ENCODE measurements at regions not wholly inside any gene's neighbourhood (a gene's known extent, or its start where the extent isn't known, plus 50 kb on each side); places are given as distances from the start of the nearest gene placed in this dataset.

DNA sequence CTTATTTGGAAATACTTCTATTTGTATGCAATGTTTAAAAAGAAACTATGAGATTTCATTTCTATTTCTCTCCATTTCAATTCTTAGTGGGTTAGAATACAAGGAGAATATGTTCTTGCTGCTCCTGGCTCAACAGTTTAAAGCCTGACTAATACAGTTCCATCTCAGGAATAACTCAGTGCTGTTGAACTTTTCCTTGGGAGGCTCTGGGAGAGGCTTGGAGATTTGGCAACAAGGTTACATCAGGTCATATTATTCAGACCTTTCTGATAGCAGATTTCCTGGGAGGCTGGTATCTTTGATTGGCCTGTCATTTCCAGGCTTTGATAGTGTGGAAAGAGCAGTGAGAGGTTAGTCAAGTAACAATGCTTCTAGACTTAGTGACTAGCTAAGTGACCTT is 481.7 kb upstream of the KLF4 start:
- Mint-ChIP-seq H3K27ac (no peak overlapping the region), H3K4me3 (no peak overlapping the region), H3K4me1 (peaks cover 41% of the 10 kb centered on the region), H3K36me3 (ENCODE audit: low read depth) (no peaks in the 10 kb centered on the region), H3K9me3 (no peaks in the 10 kb centered on the region), H3K27me3 (ENCODE audit: low read depth, poor library complexity) (no peaks in the 10 kb centered on the region)
- TF ChIP-seq, protein P1, sequence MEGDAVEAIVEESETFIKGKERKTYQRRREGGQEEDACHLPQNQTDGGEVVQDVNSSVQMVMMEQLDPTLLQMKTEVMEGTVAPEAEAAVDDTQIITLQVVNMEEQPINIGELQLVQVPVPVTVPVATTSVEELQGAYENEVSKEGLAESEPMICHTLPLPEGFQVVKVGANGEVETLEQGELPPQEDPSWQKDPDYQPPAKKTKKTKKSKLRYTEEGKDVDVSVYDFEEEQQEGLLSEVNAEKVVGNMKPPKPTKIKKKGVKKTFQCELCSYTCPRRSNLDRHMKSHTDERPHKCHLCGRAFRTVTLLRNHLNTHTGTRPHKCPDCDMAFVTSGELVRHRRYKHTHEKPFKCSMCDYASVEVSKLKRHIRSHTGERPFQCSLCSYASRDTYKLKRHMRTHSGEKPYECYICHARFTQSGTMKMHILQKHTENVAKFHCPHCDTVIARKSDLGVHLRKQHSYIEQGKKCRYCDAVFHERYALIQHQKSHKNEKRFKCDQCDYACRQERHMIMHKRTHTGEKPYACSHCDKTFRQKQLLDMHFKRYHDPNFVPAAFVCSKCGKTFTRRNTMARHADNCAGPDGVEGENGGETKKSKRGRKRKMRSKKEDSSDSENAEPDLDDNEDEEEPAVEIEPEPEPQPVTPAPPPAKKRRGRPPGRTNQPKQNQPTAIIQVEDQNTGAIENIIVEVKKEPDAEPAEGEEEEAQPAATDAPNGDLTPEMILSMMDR (IDR thresholded peaks at IDR 0.05): no peak
- DNase-seq: no peak

DNA sequence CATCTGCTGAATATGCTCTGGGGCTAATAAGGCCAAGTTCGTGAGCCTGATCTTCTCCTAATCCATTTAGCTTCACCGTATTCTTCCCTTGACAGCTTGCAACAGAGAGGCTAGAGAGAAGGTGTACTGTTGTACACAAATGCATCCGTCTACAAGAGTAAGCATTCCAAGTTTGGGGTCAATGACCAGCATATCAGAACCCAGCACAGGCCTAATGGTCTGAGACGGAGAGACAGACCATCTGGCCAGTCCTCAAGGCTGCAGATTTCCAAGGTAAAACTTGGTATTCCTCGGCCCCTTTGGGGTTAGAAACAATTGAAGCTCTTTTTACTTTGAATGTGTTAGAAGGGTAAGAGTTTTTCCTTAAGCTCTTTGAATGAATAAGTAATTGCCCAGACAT is 481.2 kb upstream of the KLF4 start:
- TF ChIP-seq, protein P1 (IDR thresholded peaks at IDR 0.05): no peak
- Mint-ChIP-seq H3K4me3 (no peak overlapping the region), H3K27me3 (ENCODE audit: low read depth, poor library complexity) (no peaks in the 10 kb centered on the region), H3K9me3 (no peaks in the 10 kb centered on the region), H3K4me1 (peaks cover 41% of the 10 kb centered on the region), H3K27ac (no peak overlapping the region), H3K36me3 (ENCODE audit: low read depth) (no peaks in the 10 kb centered on the region)
- no peak for DNase-seq

GRCh38 chr9:107969727-107970126 is 480.2 kb upstream of the KLF4 start:
- Mint-ChIP-seq H3K4me1 (peaks cover 41% of the 10 kb centered on the region), H3K4me3 (no peak overlapping the region), H3K27ac (no peak overlapping the region), H3K36me3 (ENCODE audit: low read depth) (no peaks in the 10 kb centered on the region), H3K9me3 (no peaks in the 10 kb centered on the region), H3K27me3 (ENCODE audit: low read depth, poor library complexity) (no peaks in the 10 kb centered on the region)
- TF ChIP-seq, protein P1 (IDR thresholded peaks at IDR 0.05): no peak
- DNase-seq: no peak

- Mint-ChIP-seq H3K4me3 (no peak overlapping the region), H3K9me3 (no peaks in the 10 kb centered on the region), H3K4me1 (peaks cover 41% of the 10 kb centered on the region), H3K36me3 (ENCODE audit: low read depth) (no peaks in the 10 kb centered on the region), H3K27me3 (ENCODE audit: low read depth, poor library complexity) (no peaks in the 10 kb centered on the region), H3K27ac (no peak overlapping the region)
- no peak for DNase-seq
- TF ChIP-seq, protein P1 (IDR thresholded peaks at IDR 0.05): no peak
Observed at GRCh38 chr9:107969141-107969540, 479.6 kb upstream of the KLF4 start.

DNA sequence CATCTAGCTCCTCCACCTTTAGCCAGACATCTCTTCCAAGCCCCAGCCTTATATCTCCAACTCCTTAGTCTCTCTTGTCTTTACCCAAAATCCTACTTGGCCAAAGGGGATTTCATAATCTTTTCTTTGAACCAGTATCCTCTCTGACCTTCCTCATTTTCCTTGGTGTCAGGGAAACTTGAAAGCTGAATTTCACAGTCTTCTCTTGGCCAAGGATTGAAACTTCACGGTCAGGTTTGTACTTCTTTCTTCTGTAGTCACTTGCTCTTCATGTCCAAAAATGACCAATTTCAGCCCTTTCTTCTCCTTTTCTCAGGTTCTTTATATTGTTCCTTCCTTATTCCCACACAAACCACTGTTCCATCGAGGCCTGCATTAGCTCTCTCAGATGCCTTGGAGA is 473.7 kb upstream of the KLF4 start:
- Mint-ChIP-seq H3K27me3 (ENCODE audit: low read depth, poor library complexity) (peaks cover 3% of the 10 kb centered on the region), H3K27ac (no peak overlapping the region), H3K4me3 (no peak overlapping the region), H3K9me3 (no peaks in the 10 kb centered on the region), H3K4me1 (peaks cover 18% of the 10 kb centered on the region), H3K36me3 (ENCODE audit: low read depth) (no peaks in the 10 kb centered on the region)
- no peak for DNase-seq
- TF ChIP-seq, protein P1 (IDR thresholded peaks at IDR 0.05): no peak

- peaks cover 3% of the 10 kb centered on the region for H3K27me3 Mint-ChIP-seq (ENCODE audit: low read depth, poor library complexity)
- no peaks in the 10 kb centered on the region for H3K4me1 Mint-ChIP-seq
- no peaks in the 10 kb centered on the region for H3K36me3 Mint-ChIP-seq (ENCODE audit: low read depth)
- DNase-seq: no peak
- TF ChIP-seq, protein P1 (IDR thresholded peaks at IDR 0.05): no peak
- no peak overlapping the region for H3K27ac Mint-ChIP-seq
- H3K4me3 Mint-ChIP-seq: no peak overlapping the region
- H3K9me3 Mint-ChIP-seq: no peaks in the 10 kb centered on the region
Observed at GRCh38 chr9:107960916-107961315, 471.3 kb upstream of the KLF4 start.

All from nephron progenitor cell (in vitro differentiated cells).